HG02970 (cell line): ENCODE measurements at regions not wholly inside any gene's neighbourhood (a gene's known extent, or its start where the extent isn't known, plus 50 kb on each side); places are given as distances from the start of the nearest gene placed in this dataset.

Experiments used
- ATAC-seq: cut with Tn5 transposase; IDR thresholded peaks from one replicate; pipeline ENCODE4 v1.9.1; 2021; ENCODE audit warnings: mild to moderate bottlenecking, moderate library complexity, moderate number of reproducible peaks; ENCODE audit not compliant: unreplicated experiment, low FRiP score

DNA sequence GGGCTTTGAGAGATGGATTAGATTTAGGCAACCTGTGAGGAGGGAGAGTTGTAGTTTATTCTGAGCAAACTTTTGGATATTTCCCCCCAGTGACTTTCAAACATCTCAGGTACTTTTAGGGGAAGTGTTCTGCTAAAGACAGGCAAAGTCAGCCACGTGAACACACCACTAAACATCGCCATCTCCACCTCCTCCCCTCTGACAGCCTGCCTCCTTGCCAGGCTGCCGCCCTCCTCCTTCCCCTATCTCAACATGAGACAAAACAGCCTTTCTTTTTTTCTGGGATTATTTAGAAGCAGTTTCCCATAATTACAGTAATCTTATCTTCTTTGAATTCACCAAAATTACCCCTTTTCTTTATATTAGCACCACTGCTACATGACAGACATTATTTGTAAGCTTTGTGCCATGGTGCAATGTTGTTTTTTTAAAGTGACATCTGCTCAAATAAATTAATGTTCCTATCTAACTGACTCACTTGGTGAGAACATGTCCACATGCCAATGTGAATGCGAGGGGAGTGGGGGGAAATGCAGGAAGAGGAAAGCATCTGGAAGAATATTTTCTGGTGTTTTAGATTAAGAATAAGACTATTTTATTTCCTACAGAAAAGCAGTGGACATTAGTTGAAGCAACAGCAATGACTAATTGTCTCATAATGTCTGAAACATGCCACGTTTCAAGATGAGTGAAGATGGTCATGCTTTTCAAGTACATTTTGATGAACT is 147.8 kb upstream of the ATP1B1 start:
- ATAC-seq, result no peak

DNA sequence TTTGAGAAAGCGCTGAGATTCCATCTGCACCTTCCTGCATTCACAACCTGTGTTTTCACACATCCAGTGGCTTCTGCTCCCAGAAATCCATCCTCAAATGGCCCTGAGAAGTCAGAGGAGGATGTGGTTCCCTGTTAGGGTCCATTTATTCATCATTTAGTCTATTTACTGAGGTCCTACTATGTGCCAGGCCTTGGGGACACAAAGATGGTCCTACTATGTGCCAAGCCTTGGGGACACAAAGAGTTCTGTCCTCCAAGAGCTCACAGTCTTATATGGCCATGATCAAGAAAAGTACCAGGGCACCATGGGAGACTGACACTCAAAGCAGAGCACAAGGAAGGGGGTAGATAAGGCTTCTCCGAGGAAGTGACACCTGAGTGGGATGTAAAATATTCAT is 147.1 kb upstream of the ATP1B1 start:
- no peak for ATAC-seq

DNA sequence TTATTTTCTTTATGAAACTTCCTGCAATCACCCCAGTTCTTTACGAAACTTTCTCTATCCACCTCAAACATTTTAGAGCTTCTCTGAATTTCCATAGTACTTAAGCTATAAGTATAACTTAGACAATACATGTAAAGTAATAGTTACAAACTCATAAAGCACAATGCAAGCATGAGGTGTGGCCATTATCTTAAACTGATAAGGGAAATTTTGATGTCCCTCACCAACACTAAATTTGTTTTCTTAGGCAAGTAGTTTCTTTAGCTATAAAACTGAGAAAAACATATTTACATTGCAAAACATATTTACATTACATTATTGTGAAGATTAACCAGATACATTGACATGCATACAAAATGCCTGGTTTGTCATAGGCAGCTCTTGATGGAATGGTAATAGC is 146.4 kb upstream of the ATP1B1 start:
- no peak for ATAC-seq

DNA sequence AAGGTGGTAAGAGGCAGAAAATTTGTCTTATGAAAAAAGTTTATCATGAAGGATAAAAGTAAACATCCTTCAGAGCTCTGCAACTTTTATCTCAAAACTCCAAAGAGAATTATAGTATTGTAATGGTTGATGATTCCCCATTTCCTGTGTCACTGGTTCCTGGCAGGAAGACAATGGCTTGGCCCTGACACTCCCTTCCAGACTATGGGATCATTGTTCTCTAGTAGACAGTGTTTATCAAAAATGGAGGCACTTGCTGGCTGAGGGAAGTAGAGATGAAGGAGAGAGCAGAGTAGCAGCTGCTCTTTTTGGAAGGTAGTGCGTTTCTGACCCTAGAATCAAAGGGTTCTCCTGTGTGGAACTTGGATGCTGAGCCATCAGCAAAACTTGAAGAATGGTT is 145.9 kb upstream of the ATP1B1 start:
- ATAC-seq, result no peak

DNA sequence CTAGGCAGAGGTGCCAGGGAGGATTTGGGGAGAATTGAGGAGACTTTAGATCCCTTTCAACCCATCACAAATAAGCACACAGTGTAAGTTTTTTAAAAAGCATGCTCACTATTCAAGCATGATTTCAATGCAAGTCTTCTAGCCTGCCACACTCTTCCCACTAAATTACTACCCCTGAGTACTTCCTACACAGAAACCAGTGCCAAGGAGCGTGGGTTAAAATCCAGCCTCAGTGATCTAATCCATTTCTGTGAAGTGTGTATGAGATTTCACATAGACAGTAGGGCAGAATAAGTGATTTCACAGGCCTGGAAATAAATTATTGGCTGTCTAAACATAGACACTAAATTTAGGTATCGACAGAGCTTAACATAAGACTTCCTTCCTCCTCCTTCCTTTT is 142.9 kb upstream of the ATP1B1 start:
- ATAC-seq, result no peak

DNA sequence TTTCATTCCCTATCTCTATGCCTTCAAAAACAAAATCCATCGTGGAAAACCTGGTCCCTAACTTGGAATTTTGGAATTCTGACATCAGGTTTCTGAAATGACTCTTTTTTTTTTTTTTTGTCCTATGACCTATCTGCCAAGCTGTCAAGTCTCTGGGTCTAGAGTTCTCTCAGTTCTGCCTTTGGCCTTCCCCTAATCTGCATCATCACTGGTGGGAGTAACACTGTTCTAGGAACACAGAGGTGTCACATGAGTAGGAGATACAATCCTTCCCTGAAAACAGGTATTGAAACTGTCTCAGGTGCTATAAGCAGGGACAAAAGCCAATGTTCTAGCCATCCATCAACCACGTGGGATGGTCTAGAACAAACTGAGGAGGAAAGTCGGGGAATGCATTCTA is 142.0 kb upstream of the ATP1B1 start:
- ATAC-seq, result no peak

DNA sequence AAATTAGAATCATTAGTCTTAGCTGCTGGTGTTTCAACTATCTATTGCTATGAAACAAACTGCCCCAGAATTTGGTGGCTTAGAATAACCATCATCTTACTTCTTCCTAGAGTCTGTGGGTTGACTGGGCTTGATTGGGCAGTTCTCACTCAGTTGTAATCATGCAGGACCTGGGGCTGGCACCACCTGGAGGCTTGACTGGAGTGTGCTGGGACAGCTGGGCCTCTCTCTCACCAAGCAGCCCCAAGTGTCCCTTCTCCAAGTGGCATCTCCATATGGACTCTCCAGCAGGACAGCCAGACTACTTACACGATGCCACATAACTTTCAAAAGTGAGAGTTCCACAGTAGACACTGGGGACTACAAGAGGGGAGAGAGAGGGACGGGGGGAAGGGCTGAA is 140.3 kb upstream of the ATP1B1 start:
- no peak for ATAC-seq

DNA sequence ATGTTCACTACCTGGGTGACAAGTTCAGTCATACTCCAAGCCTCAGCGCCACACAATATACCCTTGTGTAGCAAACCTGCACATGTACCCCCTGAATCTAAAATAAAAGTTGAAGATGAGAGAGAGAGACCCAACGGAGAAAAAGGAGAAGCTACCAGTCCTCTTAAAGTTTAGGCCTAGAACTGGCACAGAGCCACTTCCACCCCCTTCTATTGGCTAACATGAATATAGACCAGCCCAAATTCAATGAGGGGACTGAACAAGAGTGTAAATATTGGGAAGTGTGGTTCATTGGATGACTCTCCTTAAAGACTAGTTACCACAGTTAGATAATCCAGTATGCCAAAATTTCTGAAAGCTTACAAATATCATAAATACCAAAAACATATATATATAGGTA is 139.9 kb upstream of the ATP1B1 start:
- ATAC-seq, result no peak

DNA sequence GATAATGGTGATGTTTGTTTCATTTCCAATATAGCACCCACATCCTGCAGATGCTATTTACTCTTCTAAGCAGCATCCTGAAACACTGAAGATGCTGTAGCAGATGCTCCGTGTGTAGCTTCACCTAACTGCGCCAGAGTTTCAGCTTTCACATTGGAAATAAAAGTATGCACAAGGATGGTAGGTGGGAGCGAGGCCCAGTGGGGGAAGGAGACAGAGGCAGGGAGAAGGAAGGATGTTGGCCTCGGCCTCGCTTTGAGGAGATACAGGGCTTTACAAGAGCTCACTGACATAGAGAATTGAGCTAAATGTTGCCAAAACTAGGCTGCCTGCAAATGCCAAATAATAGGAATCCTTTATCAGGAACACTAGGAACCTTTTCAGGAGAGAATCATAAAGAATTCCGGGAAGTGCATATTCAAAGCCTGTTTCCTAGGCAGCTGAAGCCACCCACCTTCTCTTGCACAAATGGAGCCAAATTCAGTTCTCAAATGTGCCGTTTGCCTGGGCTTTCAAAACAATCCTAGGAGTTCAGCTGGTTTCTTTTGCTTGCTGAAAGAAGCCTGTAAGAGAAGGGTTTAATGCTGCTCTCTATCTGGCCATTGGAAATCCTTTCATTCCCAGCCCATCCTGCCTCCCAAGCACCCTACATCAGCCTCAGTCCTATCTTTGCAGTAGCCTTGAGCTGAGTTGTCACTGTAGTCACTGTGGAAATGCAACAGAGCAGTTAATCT is 135.4 kb upstream of the ATP1B1 start:
- no peak for ATAC-seq

DNA sequence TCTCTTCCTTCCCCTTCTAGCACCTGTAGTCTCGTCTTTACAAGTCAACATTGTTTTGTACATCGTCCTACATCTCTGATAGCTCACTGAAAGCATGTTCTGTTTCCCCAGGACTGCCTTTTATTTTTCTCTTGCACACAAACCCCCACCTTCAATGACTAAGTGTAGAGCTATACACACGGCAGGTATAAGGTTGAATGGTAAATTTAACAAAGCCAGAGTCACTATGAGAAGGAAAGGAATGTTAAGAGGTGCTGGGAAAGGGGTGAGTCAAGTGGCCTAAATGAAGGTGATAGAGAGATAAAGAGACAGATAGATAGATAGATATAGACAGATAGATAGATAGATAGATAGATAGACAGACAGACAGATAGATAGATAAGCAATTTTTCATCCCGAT is 134.3 kb upstream of the ATP1B1 start:
- no peak for ATAC-seq

DNA sequence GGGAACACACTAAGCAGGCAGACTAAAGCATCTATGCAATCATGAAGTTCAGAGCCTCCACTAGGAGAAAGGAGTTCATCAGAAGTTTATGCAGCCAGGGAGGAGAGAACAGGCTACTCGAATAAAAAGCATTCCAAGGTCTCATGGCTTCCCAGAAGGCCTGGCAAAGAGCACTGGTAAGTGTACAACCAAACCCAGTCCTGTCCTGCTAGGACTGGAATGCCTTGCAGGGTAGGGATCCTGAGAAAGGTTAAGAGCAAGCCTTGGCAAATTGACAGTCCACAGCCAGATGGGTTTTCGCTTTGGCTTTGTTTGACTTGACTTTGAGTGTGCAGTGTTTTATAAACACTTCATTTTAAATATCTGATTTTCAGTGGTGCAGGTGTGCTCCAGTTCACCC is 133.6 kb upstream of the ATP1B1 start:
- no peak for ATAC-seq

DNA sequence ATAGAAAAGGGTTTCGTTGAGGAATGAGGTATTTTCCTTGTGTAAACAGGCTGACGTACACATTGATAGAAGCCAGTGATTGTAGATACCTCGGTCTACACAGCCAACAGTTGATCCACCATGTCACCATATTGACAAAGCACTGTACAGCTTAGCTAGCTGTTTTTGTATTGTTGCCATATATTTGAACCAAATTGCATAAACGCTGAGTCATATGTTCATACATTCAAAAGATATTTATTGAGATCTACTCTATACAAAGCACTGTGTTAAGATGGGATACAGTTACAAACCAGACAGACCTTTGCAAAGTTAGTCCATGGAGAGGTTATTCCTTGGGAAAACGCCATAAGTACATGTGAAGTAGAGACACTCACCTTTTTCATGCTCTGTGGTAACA is 132.4 kb upstream of the ATP1B1 start:
- no peak for ATAC-seq

DNA sequence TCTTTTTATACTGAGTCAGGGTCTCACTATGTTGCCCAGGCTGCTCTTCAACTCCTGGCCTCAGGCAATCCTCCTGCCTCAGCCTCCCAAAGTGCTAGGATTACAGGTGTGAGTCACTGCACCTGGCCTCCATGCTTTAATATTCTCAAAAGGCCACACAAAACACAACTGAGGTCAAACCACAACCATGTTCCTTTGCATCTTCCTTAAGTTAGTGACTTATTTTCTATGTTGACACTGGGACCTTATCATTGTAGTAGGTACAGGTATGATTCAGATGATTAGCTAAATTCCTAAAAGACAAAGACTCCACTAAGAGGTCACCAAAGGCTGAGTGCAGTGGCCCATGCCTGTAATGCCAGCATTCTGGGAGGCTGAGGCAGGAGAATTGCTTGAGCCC is 131.9 kb upstream of the ATP1B1 start:
- no peak for ATAC-seq

DNA sequence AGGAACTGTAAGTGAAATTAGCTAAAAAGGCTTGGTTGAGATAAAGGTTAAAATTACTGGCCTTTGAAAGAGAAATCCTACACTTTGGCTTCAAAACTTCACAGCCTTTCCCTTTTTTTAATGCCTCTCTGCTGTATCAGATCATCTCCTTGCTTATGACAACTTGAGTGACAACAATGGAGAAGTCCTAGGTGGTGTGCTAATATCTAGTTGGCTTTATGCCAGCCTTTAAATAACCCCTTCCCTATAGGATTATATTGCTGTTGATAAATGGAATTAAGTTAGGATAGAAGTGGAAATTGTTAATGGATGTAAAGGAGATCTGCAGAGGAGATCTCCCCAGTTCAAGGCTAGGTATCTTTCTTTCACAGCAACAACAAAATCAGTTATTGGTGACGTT is 130.2 kb upstream of the ATP1B1 start:
- no peak for ATAC-seq

DNA sequence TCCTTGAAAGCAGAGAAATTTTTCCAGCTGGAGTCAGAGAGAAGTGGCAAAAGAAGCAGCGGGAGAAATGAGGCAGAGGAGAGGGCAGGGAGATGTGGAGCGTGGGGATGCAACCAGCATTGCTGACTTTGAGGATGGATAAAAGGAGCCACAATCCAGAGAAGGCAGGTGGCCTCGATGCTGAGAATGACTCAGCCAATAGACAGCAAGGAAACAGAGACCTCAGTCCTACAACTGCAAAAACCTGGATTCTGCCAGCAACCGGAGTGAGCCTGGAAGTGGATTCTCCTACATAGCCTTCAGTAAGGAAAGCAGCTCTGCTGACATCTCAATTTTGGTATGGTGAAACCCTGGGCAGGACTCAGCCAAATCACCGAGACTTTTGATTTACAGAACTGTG is 128.9 kb upstream of the ATP1B1 start:
- no peak for ATAC-seq

DNA sequence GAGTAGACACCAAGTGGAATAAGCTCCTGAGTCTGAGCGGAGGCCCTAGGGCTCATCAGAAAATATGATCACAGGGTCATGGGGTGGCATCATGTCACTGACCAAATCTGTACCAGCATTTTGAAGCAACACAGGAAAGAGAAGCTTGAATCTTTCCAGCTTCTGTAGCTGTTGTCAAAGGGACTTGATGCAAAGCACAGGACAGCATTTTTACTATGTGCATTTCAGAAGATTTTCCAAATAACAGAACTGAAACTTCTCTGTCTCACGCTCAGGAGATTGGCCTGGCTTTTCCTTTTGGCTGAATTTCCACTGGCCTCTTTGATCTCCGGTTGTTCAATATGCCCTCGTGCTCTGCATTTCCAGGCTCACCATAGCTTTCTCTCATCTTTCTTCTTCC is 127.2 kb upstream of the ATP1B1 start:
- no peak for ATAC-seq

DNA sequence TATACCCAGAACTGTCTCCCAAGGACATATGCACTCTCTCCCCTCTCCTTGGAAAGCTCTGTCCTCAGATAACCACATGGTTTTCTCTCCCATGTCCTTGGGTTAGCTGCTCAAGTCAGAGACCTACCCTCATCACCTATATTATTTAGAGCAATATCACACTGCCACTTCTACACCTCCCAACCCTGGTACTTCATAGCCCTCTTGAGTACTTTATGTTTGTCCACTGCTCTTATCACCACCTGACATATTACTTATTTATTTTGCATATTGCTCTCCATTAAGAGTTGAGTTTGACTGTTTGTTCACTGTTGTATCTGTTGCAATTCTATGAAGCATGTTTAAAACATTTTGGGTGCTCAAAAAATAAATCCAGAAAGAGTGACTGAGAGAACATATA is 126.3 kb upstream of the ATP1B1 start:
- no peak for ATAC-seq

DNA sequence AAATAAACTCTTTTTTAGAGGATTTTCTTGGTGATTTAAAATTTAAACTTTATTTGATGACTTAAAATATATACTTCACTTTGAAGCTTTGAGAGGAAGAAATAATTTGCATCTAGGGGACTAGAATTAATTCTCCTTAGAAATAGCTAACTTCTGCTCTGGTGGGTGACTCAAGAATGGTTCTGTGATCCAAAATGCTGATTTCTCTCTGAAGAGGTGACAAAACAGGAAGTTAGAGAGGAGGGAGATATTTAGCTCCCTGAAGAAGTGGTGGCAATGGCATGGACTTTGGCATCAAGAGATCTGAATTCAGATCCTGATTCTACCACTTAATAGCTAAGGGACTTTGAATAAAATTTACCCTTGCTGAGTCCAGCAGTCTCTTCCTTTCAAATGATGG is 125.8 kb upstream of the ATP1B1 start:
- ATAC-seq, result no peak

DNA sequence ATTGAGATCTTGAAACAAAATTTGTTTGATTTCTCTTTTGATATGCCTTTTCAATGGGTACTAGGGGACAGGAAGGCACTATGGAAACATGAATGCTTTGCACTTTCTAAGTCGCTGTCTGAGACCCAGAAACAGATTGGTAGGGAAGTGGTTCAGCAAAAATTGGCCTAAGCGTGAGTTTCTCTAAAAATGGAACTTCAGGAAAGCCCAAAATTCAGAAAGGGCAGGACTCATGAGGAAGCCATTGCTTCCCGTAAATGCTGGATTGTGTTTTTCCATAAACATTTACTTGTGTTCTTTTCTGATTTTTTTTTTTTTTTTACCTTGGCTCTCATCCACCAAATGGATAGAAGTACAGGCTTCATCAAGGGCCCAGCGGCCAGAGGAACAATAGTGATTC is 123.7 kb upstream of the ATP1B1 start:
- no peak for ATAC-seq

DNA sequence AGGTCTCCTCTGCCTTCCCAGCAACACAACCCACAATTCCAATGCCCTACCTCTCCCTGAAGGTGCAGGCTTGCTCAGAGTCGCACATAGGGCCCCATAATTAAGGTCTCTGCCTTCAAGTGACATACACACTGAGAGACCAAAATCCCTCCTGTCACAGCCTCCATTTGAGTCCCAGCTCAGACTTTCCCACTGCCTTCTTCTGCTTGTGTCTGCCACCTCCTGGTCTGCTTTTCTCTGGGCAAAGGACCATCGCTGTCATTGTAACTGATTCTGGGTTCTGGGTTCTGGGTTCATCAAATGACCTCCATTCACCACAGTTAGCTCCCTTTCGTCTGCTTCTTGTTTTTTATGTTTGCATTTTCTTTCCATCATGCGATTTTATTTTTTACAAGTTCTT is 119.2 kb upstream of the ATP1B1 start:
- ATAC-seq, result no peak

DNA sequence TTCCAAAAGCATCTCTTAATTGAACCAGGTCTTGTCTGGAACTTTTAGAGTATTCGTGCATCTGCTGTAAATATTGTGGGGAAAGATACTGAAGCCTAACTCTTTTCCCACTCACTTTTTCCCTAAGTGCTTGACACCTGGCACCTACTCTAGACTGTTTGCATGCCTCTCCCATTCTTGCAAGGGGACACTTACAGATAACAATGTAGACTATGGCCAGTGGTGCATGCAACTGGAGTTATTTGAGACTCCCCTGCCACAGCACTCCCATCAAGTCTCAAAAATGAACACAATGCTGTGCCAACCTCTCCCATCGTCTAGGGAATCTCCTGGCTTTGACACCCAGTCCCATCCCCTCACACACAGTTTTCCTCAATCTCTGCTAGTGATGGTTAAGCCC is 118.6 kb upstream of the ATP1B1 start:
- no peak for ATAC-seq

DNA sequence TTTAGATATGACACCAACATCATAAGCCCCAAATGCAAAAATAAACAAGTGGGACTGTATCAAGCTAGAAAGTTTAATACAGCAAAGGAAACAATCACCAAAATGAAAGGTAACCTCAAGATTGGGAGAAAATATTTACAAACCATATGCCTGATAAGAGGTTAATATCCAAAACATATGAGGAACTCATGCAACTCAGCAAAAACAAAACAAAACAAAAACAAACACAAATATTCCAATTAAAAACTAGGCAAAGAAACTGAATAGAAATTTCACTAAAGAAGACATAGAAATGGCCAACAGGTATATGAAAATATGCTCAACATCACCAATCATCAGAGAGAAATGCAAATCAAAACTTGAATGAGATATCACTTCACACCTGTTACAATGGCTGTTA is 116.5 kb upstream of the ATP1B1 start:
- ATAC-seq, result no peak
